ENCODE measurements at regions not wholly inside any gene's neighbourhood (a gene's known extent, or its start where the extent isn't known, plus 50 kb on each side); places are given as distances from the start of the nearest gene placed in this dataset.

GRCh38 chr5:124438903-124439281 lies 307.5 kb downstream of the ZNF608 start:
- Histone ChIP-seq H3K4me1 (ENCODE audit: control insufficient read depth in 1 of 2, insufficient read depth in 2 of 2, low read depth in 1 of 2, low read length in 1 of 2) (peaks cover 0 to 2% of the 10 kb centered on the region in 2 experiments; a peak in 1 of 4 replicates), H3K4me3 (ENCODE audit: low read depth in 2 of 2, low read length in 1 of 2) (no peak overlapping the region), H3K36me3 (replicated peaks in 1 of 2; ENCODE audit: control insufficient read depth in 1 of 2, insufficient read depth in 2 of 2, low read length in 1 of 2) (no peaks in the 10 kb centered on the region), H3K4me2 (no peak overlapping the region), H3K79me2 (ENCODE audit: insufficient read depth) (no peaks in the 10 kb centered on the region), H3F3A (replicated peaks; ENCODE audit: insufficient read depth) (no peaks in the 10 kb centered on the region), H3K27ac (ENCODE audit: low read depth in 2 of 2, low read length in 1 of 2) (no peak overlapping the region), H4K20me1 (ENCODE audit: insufficient read depth) (no peaks in the 10 kb centered on the region), H3K9me2 (no peaks in the 10 kb centered on the region), H2AFZ (ENCODE audit: low read depth) (no peak overlapping the region), H3K9ac (no peak overlapping the region), H3K9me3 (peaks cover 7% of the 10 kb centered on the region; the same call in 1 of the 2 replicates), H3K27me3 (ENCODE audit: insufficient read depth) (no peaks in the 10 kb centered on the region)
- DNase-seq, result no peak
- TF ChIP-seq FOXM1 (IDR thresholded peaks at IDR 0.05; ENCODE audit: low read depth) (no peak), YY1 (IDR thresholded peaks at IDR 0.05; ENCODE audit: low read depth) (no peak), EP300 (IDR thresholded peaks at IDR 0.05; ENCODE audit: borderline replicate concordance in 1 of 2, low read depth in 1 of 2, low read length in 1 of 2) (no peak), FOXJ3 (CRISPR knock-in tag; IDR thresholded peaks at IDR 0.05) (no peak), TCF12 (IDR thresholded peaks at IDR 0.05) (no peak), FOSL2 (IDR thresholded peaks at IDR 0.05; ENCODE audit: borderline replicate concordance, low read depth) (no peak), MXI1 (IDR thresholded peaks at IDR 0.05; ENCODE audit: low read depth, low read length) (no peak), ELF1 (IDR thresholded peaks at IDR 0.05) (no peak), RAD21 (IDR thresholded peaks at IDR 0.05; ENCODE audit: low read length) (no peak), NRF1 (IDR thresholded peaks at IDR 0.05; ENCODE audit: low read depth, low read length) (no peak), USF2 (IDR thresholded peaks at IDR 0.05; ENCODE audit: borderline replicate concordance, low read depth, low read length) (no peak), MEF2A (IDR thresholded peaks at IDR 0.05; ENCODE audit: borderline replicate concordance, low read depth) (no peak), GABPA (IDR thresholded peaks at IDR 0.05; ENCODE audit: low read depth) (no peak), SMC3 (IDR thresholded peaks at IDR 0.05; ENCODE audit: low read depth, low read length) (no peak), RXRA (IDR thresholded peaks at IDR 0.05; ENCODE audit: borderline replicate concordance, low read depth) (no peak)
- WGBS (ENCODE audit: low lambda C conversion rate), result 52% methylated on average over 5 of the region's 5 CpGs
- ChIA-PET CTCF (interaction anchor here (0.8 to 1.4 kb wide), 2 partner anchors 9 to 11 kb away, joined by 3 read pairs; no protein-coding TSS in a partner anchor), POLR2A (no interaction called here)

- Histone ChIP-seq H3K27me3 (ENCODE audit: insufficient read depth) (no peaks in the 10 kb centered on the region), H3K36me3 (replicated peaks in 1 of 2; ENCODE audit: control insufficient read depth in 1 of 2, insufficient read depth in 2 of 2, low read length in 1 of 2) (no peaks in the 10 kb centered on the region), H3K4me2 (no peak overlapping the region), H3F3A (replicated peaks; ENCODE audit: insufficient read depth) (no peaks in the 10 kb centered on the region), H3K9ac (no peak overlapping the region), H3K4me3 (ENCODE audit: low read depth in 2 of 2, low read length in 1 of 2) (no peak overlapping the region), H3K27ac (ENCODE audit: low read depth in 2 of 2, low read length in 1 of 2) (no peak overlapping the region), H2AFZ (ENCODE audit: low read depth) (no peak overlapping the region), H4K20me1 (ENCODE audit: insufficient read depth) (no peaks in the 10 kb centered on the region), H3K9me2 (no peaks in the 10 kb centered on the region), H3K79me2 (ENCODE audit: insufficient read depth) (no peaks in the 10 kb centered on the region), H3K9me3 (peaks cover 11% of the 10 kb centered on the region; the same call in 1 of the 2 replicates), H3K4me1 (ENCODE audit: control insufficient read depth in 1 of 2, insufficient read depth in 2 of 2, low read depth in 1 of 2, low read length in 1 of 2) (peaks cover 0 to 2% of the 10 kb centered on the region in 2 experiments; a peak in 1 of 4 replicates)
- no peak for DNase-seq
- no peak for TF ChIP-seq SMC3 (IDR thresholded peaks at IDR 0.05; ENCODE audit: low read depth, low read length)
- TF ChIP-seq USF2 (IDR thresholded peaks at IDR 0.05; ENCODE audit: borderline replicate concordance, low read depth, low read length), result no peak
- no peak for TF ChIP-seq NFIC (IDR thresholded peaks at IDR 0.05; ENCODE audit: borderline replicate concordance)
- TF ChIP-seq TCF12 (IDR thresholded peaks at IDR 0.05), result no peak
- ChIA-PET POLR2A (no interaction called here), CTCF (interaction anchor here (0.8 to 1.4 kb wide), 2 partner anchors 10 to 12 kb away, joined by 3 read pairs; no protein-coding TSS in a partner anchor)
- 81% methylated on average over 14 of the region's 14 CpGs for WGBS (ENCODE audit: low lambda C conversion rate)
Observed at GRCh38 chr5:124438026-124438902, 308.2 kb downstream of the ZNF608 start.

Data from SK-N-SH (cell line).